A549 (cell line): ENCODE measurements at regions not wholly inside any gene's neighbourhood (a gene's known extent, or its start where the extent isn't known, plus 50 kb on each side); places are given as distances from the start of the nearest gene placed in this dataset.

ENCODE experiments used
- ATAC-seq, 2 experiments: fragments of 200-7000 bp in 1 of 2; fragments of >200 bp in 1 of 2; cut with Nextera tagmentation in 1 of 2; cut with Tn5 transposase in 1 of 2; 3 replicates each; pipeline versions ENCODE4 v1.8.0 to v1.9.1; 2018 to 2020; ENCODE audit warnings: mild to moderate bottlenecking in 1 of 2, moderate library complexity in 1 of 2
- CTCF ChIA-PET: fragments of 300-600 bp; sonication (Branson Sonifier 250); formaldehyde crosslinking; extraction: SDS; loops from one replicate; lab custom pipeline; 2021; ENCODE audit warnings: antibody characterized with exemption, inconsistent platforms; lab: Yijun Ruan, JAX
- POLR2A ChIA-PET: fragments of 350-600 bp; formaldehyde crosslinking; extraction: SDS; loops from one replicate; lab custom pipeline; 2021; ENCODE audit warnings: antibody characterized with exemption, inconsistent platforms; lab: Yijun Ruan, JAX
- DNase-seq, 2 experiments: peaks; one replicate each; pipeline versions ENCODE4 v3.0.0 to v3.0.0-alpha.2; 2011 to 2016; ENCODE audit warnings: low read depth in 1 of 2, low spot score in 1 of 2
- FAIRE-seq: peaks from 2 replicates; lab custom pipeline; 2011; peaks lifted over from hg19 to GRCh38; lab: Jason Lieb, UNC
- H3K27ac ChIP-seq, 2 experiments: fragments of >200 bp; sonication (Bioruptor Twin); formaldehyde crosslinking; 3 replicates each; pipeline ENCODE4 v1.5.1; 2016 to 2017
- H3K4me1 ChIP-seq: fragments of >200 bp; sonication (Bioruptor Twin); formaldehyde crosslinking; 3 replicates; pipeline ENCODE4 v1.6.1; 2016
- H3K4me2 ChIP-seq: fragments of >200 bp; sonication (Bioruptor Twin); formaldehyde crosslinking; 3 replicates; pipeline ENCODE4 v1.6.1; 2016
- H3K4me3 ChIP-seq: fragments of >200 bp; sonication (Bioruptor Twin); formaldehyde crosslinking; 3 replicates; pipeline ENCODE4 v1.5.1; 2016
- H3K9me3 ChIP-seq: fragments of >200 bp; sonication (Bioruptor Twin); formaldehyde crosslinking; 3 replicates; pipeline ENCODE4 v1.6.1; 2016
- ATOH8 ChIP-seq: fragments of 250-450 bp; sonication (Bioruptor Pico); IDR thresholded peaks from 2 replicates; pipeline ENCODE4 v1.5.0; 2020; ENCODE audit warnings: low read depth, mild to moderate bottlenecking, moderate library complexity
- BCL3 ChIP-seq: fragments of >200 bp; sonication (Bioruptor Twin); formaldehyde crosslinking; IDR thresholded peaks from 3 replicates; pipeline ENCODE4 v1.6.1; 2016
- CBX2 ChIP-seq: fragments of 200-600 bp; sonication (generic); IDR thresholded peaks from 2 replicates; pipeline ENCODE4 v1.6.1; 2016; ENCODE audit warnings: low read depth, mild to moderate bottlenecking, borderline replicate concordance
- CBX8 ChIP-seq: fragments of 200-600 bp; sonication (generic); IDR thresholded peaks from 2 replicates; pipeline ENCODE4 v1.6.1; 2016
- CEBPB ChIP-seq, 2 experiments: fragments of >200 bp in 1 of 2; sonication (Bioruptor Twin) in 1 of 2; formaldehyde crosslinking in 1 of 2; IDR thresholded peaks; 2 replicates each; pipeline ENCODE4 v1.6.1; 2012 to 2016
- CHD4 ChIP-seq: fragments of 200-600 bp; sonication (generic); IDR thresholded peaks from 2 replicates; pipeline ENCODE4 v1.6.1; 2016; ENCODE audit warnings: antibody characterized with exemption, mild to moderate bottlenecking, borderline replicate concordance
- EHMT2 ChIP-seq: fragments of 200-600 bp; sonication (generic); IDR thresholded peaks from 2 replicates; pipeline ENCODE4 v1.6.1; 2016; ENCODE audit warnings: antibody characterized with exemption, low read depth, mild to moderate bottlenecking, moderate library complexity
- ELK1 ChIP-seq: fragments of 150-350 bp; IDR thresholded peaks from 2 replicates; pipeline ENCODE4 v1.6.1; 2014; ENCODE audit warnings: low read depth, mild to moderate bottlenecking, low read length
- FOSB ChIP-seq: fragments of 250-450 bp; sonication (Bioruptor Pico); IDR thresholded peaks from 2 replicates; pipeline ENCODE4 v1.5.0; 2020; ENCODE audit warnings: mild to moderate bottlenecking, moderate library complexity
- HES2 ChIP-seq: fragments of >200 bp; sonication (Bioruptor Twin); formaldehyde crosslinking; IDR thresholded peaks from 2 replicates; pipeline ENCODE4 v1.6.1; 2016
- HEYL ChIP-seq: fragments of 250-450 bp; sonication (Bioruptor Pico); IDR thresholded peaks from 2 replicates; pipeline ENCODE4 v1.8.0; 2021; ENCODE audit warnings: mild to moderate bottlenecking, moderate library complexity
- JUN ChIP-seq, 2 experiments: fragments of >200 bp; sonication (Bioruptor Twin); formaldehyde crosslinking; IDR thresholded peaks; 2 replicates in 1 of 2; 3 replicates in 1 of 2; pipeline ENCODE4 v1.6.1; 2016 to 2017
- MAX ChIP-seq: IDR thresholded peaks from 2 replicates; pipeline ENCODE4 v1.6.1; 2012
- NPAS2 ChIP-seq: fragments of 250-450 bp; sonication (Bioruptor Pico); IDR thresholded peaks from 2 replicates; pipeline ENCODE4 v1.8.0; 2022; ENCODE audit warnings: mild to moderate bottlenecking, moderate library complexity, borderline replicate concordance
- PBX3 ChIP-seq: IDR thresholded peaks from 2 replicates; pipeline ENCODE4 v1.6.1; 2012
- PHF8 ChIP-seq: fragments of 200-600 bp; sonication (generic); IDR thresholded peaks from 2 replicates; pipeline ENCODE4 v1.6.1; 2016; ENCODE audit warnings: low read depth, mild to moderate bottlenecking, antibody characterized with exemption, moderate library complexity, borderline replicate concordance
- POLR2AphosphoS2 ChIP-seq: conservative IDR thresholded peaks from 2 replicates; pipeline ENCODE4 v1.6.1; 2012; ENCODE audit warnings: low read length, improper control_type of control experiment, inconsistent platforms
- REST ChIP-seq: fragments of 200-600 bp; sonication (generic); IDR thresholded peaks from 2 replicates; pipeline ENCODE4 v1.6.1; 2016; ENCODE audit warnings: antibody characterized with exemption, mild to moderate bottlenecking, moderate library complexity
- RFX5 ChIP-seq: fragments of 450-650 bp; IDR thresholded peaks from 2 replicates; pipeline ENCODE4 v1.7.1; 2014; ENCODE audit warnings: antibody characterized with exemption, mild to moderate bottlenecking, moderate library complexity
- RNF2 ChIP-seq: fragments of 200-600 bp; sonication (generic); IDR thresholded peaks from 2 replicates; pipeline ENCODE4 v1.6.1; 2016; ENCODE audit warnings: low read depth, mild to moderate bottlenecking, antibody characterized with exemption, moderate library complexity, borderline replicate concordance
- ZC3H11A ChIP-seq: fragments of 450-650 bp; IDR thresholded peaks from 2 replicates; pipeline ENCODE4 v1.6.1; 2014; ENCODE audit warnings: antibody characterized with exemption, mild to moderate bottlenecking
- ZFP36 ChIP-seq: fragments of 450-650 bp; IDR thresholded peaks from 2 replicates; pipeline ENCODE4 v1.6.1; 2014; ENCODE audit warnings: borderline replicate concordance; ENCODE audit not compliant: partially characterized antibody
- ZNF302 ChIP-seq: fragments of 250-450 bp; sonication (Bioruptor Pico); IDR thresholded peaks from 2 replicates; pipeline ENCODE4 v1.9.0; 2021; ENCODE audit warnings: inconsistent platforms, mild to moderate bottlenecking, moderate library complexity
- ZSCAN20 ChIP-seq: fragments of 250-450 bp; sonication (Bioruptor Pico); IDR thresholded peaks from 2 replicates; pipeline ENCODE4 v1.8.0; 2022; ENCODE audit warnings: mild to moderate bottlenecking, moderate library complexity
- WGBS: methylation state at CpG from one replicate; pipeline ENCODE4 v1.1.6; 2017; ENCODE audit errors: missing lambda C conversion rate; 5-methylcytosine and 5-hydroxymethylcytosine counted together

- no peak for TF ChIP-seq PBX3
- no peak for TF ChIP-seq ATOH8 (CRISPR knock-in tag)
- no peak for TF ChIP-seq HES2
- TF ChIP-seq FOSB (CRISPR knock-in tag), result no peak
- no peak for TF ChIP-seq EHMT2
- no peak for TF ChIP-seq RFX5
- no peak for TF ChIP-seq HEYL (CRISPR knock-in tag)
Observed at GRCh38 chr1:58158016-58158415, 388.5 kb downstream of the OMA1 start (continued).

GRCh38 chr1:58157256-58157655 lies 389.3 kb downstream of the OMA1 start:
- ChIA-PET CTCF (no interaction called here), POLR2A (no interaction called here)
- no peaks in the 10 kb centered on the region for H3K4me1 ChIP-seq
- no peak for ATAC-seq
- TF ChIP-seq CEBPB (IDR thresholded peaks at IDR 0.05), result no peak
- TF ChIP-seq ELK1, result no peak
- TF ChIP-seq FOSB (CRISPR knock-in tag), result no peak
- no peak for TF ChIP-seq POLR2AphosphoS2
- TF ChIP-seq PHF8, result no peak
- no peak overlapping the region for H3K27ac ChIP-seq
- no peak for FAIRE-seq
- H3K4me2 ChIP-seq, result no peak overlapping the region
- H3K9me3 ChIP-seq, result no peaks in the 10 kb centered on the region
- no peak overlapping the region for H3K4me3 ChIP-seq
- WGBS, result 4% methylated on average over 4 of the region's 4 CpGs
- no peak for DNase-seq

GRCh38 chr1:58156831-58157230 lies 389.7 kb downstream of the OMA1 start:
- H3K4me1 ChIP-seq, result no peaks in the 10 kb centered on the region
- TF ChIP-seq ZFP36, result no peak
- no peak for TF ChIP-seq MAX
- no peak for TF ChIP-seq REST
- TF ChIP-seq ZC3H11A, result no peak
- no peak for TF ChIP-seq CBX8
- no peak for TF ChIP-seq HEYL (CRISPR knock-in tag)
- TF ChIP-seq CBX2, result no peak
- no peak for TF ChIP-seq ZNF302 (CRISPR knock-in tag)
- no peak for TF ChIP-seq CEBPB (IDR thresholded peaks at IDR 0.05)
- no peak for TF ChIP-seq RFX5
- no peak for TF ChIP-seq NPAS2 (CRISPR knock-in tag)
- no peak for TF ChIP-seq RNF2
- no peak for TF ChIP-seq CHD4
- TF ChIP-seq ZSCAN20 (CRISPR knock-in tag), result no peak
- TF ChIP-seq JUN (IDR thresholded peaks at IDR 0.05), result no peak
- no peak for TF ChIP-seq BCL3
- no peak overlapping the region for H3K4me2 ChIP-seq
- DNase-seq (no peak), ATAC-seq (no peak), FAIRE-seq (no peak)
- H3K9me3 ChIP-seq, result no peaks in the 10 kb centered on the region
- H3K4me3 ChIP-seq, result no peak overlapping the region
- ChIA-PET CTCF (interaction anchor here (0.5 kb wide), 1 partner anchor 431 kb away, joined by 5 read pairs; no protein-coding TSS in a partner anchor), POLR2A (no interaction called here)
- no peak overlapping the region for H3K27ac ChIP-seq
- WGBS, result 0% methylated on average over 3 of the region's 3 CpGs
